CD4-positive, alpha-beta T cell treated with Interleukin-1 beta for 1 hour (primary cell): ENCODE measurements at regions not wholly inside any gene's neighbourhood (a gene's known extent, or its start where the extent isn't known, plus 50 kb on each side); places are given as distances from the start of the nearest gene placed in this dataset.
"Not testable (repeated sequence)": the region's sequence is repeated elsewhere in the genome, so short reads cannot be mapped to it uniquely, and the experiment has no call there.

Source experiments
- DNase-seq, 2 donors: peaks; one replicate each; pipeline ENCODE4 v3.0.0-alpha.2; 2020 to 2022

DNA sequence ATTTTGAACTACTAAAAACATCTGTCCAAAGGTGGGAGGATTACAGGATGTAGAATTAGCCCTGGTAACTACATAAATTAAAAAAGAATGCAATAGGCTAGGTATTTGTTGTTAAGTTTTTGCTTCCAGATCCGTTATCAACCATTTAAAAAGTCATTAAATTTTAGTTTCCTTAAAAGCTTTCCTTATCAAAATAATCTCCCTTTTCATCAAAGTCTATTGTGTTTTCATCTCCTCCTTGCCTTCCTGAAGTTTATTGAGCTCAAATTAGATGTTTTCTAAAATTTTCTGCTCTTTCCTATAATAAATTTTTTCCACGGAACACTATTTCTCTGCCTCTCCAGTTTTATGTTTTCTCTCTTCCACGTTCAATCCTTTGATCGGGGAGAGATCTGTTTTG lies 108.6 kb downstream of the MEX3B start:
- DNase-seq, result no peak

DNA sequence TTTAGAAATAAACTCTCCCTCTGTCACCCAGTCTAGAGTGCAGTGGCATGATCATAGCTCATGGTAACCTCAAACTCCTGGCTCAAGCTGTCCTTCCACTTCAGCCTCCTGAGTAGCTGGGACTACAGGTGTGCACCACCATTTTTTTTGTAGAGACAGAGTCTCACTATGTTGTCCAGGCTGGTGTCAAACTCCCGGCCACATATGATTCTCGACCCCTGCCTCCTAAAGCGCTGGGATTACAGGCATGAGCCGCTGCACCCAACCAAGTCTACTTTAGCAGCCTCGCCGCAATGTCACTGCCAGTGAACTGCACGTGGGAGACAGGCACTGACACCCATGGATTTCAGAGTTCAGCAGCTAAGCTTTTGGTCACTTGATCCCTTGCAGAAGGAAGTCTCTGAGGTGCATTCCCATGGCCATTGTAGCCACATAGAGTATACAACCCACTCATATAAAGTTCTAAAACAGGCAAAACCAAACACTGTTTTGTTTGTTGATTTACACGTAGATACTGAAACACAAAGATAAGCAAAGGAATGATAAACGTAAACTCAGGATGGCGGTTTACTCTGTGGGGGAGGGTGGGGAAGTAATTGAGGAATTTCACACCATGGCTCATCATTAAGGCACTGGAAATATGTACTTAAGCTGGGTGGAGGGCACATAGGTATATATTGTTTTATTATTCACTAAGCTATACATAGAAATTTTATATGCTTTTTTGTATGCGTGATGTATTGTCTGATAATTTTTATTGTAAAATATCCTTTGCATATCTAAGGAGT lies 115.0 kb downstream of the MEX3B start:
- no peak for DNase-seq

DNA sequence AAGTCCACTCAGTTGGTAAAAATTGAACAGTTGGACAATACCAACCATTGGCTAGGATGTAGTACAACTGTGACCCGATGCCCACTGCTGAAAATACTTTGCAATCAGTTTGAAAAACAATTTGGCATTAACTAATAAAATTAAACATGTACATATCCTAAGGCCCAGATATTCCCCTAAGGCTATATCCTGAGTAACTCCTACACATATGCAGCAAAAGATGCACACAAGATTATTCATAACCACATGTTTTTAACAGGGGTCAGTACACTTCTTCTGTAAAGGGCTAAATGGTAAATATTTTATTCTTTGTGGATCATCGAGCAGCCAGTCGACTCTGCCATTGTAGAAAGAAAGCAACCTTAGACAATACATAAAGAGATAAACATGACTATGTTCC lies 116.3 kb downstream of the MEX3B start:
- DNase-seq, result no peak

DNA sequence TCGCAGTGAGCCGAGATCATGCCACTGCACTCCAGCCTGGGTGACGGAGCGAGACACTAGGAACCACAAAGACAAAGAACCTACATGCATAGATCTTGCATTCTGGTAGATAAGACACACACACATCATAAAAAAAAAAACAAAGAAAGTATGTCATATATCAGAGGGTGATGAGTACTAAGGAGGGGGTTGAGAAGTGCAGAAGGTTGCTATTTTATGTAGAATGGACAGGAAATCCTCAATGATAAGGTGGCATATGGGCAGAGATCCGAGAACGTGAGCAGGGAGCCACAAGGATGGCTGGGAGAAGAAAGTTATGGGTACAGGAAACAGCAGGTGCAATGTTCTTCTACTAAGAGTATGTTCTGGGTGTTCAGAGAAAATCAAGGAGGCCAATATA lies 118.8 kb downstream of the MEX3B start:
- no peak for DNase-seq

DNA sequence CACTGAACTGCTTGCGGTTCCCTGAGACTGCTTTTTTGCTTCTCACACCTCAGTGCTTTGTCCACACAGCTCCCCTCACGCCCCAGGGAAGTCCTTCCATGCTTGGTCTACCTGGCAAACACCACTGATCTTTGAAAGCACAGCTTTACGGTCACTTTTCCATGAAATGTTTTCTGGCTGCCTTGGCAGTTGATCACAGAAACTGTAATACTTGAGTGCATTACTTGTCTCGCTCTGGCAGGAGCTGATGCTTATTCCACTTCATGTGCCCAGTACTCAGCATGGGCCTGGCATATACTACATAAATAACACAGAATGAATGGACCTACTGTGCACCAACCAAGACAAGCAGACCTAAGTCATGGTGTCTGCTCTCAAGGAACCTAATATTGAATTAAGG lies 121.1 kb downstream of the MEX3B start:
- DNase-seq, result no peak

- no peak for DNase-seq
These were observed 122.1 kb downstream of the MEX3B start for GRCh38 chr15:81923561-81924350.

- no peak for DNase-seq
These were observed 123.7 kb downstream of the MEX3B start for GRCh38 chr15:81922143-81922542.

DNA sequence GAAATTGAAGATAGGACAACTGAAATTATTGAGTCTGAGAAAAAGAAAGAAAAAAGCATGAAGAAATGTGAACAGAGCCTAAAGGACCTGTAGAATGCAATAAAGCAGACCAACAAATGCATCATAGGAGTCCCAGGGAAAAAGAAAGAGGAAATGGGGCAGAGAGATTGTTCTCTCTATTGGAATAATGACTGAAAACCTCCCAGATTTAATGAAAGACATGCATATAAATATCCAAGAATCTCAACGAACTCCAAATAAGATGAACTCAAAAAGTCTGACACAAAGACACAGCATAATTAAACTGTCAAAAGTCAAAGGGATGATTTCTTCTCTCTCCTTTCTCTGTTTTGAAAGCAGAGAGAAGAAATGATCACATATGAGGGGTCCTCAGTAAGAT lies 124.7 kb downstream of the MEX3B start:
- DNase-seq, result no peak

DNA sequence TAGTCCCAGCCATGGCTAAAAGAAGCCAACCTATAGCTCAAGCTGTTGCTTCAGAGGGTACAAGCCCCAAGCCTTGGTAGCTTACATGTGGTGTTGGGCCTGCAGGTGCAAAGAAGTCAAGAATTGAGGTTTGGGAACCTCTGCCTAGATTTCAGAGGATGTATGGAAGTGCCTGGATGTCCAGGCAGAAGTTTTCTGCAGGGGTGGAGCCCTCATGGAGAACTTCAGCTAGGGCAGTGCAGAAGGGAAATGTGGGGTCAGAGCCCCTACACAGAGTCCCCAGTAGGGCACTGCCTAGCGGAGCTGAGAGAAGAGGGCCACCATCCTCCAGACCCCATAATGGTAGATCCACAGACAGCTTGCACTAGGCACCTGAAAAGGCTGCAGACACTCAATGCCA lies 127.1 kb downstream of the MEX3B start:
- DNase-seq, result not testable (repeated sequence)

- no peak for DNase-seq
These were observed 129.4 kb downstream of the MEX3B start for GRCh38 chr15:81916451-81916850.

DNA sequence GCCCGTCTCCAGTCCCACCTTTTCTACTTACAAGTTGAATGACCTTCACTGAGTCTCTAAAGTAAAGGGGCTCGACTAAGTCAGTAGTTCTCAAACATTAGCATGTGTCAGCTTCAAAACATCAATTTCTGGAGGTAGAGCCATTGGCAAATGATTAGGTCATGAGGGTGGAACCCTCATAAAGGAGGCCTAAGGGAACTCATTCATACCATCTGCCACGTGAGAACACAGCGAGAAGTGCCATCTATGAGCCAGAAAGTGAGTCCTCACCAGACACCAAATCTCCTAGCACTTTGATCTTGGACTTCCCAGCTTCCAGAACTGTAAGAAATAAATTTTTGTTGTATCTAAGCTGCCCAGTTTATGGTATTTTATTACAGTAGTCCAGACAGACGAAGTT lies 129.8 kb downstream of the MEX3B start:
- DNase-seq, result no peak

DNA sequence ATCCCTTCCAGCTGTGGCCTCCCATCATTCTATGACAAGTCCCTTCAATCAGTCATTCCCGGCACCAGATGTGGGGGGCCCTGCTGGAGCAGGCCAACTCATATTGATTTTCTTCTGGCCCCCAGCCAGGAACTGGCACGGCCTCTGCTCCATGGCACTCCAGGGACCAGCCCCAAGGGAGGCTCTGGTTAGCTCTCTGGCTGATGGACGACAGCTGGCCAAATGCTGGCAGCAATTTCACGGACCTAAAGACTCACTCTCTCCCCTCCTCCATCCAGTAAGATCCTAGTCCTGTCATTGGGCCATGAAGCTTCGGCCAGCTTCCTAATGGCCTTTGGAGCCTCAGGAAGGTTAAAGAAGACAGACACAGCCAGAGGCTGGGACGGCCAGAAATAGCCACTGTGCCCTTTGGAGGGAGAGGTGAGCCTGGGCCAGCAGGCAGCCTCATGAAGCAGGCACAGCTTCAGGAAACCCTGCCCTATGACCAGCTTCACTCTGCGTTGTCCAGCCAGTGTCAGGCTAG lies 131.0 kb downstream of the MEX3B start:
- DNase-seq, result no peak

DNA sequence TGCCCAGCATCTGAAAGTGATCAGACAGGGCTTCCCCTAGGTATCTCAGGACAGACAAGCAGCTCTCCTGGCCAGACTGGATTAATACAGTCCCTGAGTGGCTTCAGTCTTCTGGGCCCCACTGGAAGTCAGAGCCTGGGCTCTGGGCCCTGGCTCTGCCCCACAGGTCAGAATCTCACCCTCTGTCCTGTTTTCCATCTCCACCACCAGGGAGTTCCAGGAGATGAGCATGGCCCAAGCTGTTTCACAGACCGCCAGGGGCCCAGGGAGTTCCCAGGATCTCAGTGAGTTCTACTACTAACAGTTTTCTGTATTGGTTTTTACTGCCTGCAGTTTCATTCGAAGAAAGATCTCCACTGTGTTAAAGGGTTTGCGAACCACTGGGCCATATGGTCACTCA lies 131.5 kb downstream of the MEX3B start:
- no peak for DNase-seq

GRCh38 chr15:81911022-81911971 lies 134.5 kb downstream of the MEX3B start:
- no peak for DNase-seq

DNA sequence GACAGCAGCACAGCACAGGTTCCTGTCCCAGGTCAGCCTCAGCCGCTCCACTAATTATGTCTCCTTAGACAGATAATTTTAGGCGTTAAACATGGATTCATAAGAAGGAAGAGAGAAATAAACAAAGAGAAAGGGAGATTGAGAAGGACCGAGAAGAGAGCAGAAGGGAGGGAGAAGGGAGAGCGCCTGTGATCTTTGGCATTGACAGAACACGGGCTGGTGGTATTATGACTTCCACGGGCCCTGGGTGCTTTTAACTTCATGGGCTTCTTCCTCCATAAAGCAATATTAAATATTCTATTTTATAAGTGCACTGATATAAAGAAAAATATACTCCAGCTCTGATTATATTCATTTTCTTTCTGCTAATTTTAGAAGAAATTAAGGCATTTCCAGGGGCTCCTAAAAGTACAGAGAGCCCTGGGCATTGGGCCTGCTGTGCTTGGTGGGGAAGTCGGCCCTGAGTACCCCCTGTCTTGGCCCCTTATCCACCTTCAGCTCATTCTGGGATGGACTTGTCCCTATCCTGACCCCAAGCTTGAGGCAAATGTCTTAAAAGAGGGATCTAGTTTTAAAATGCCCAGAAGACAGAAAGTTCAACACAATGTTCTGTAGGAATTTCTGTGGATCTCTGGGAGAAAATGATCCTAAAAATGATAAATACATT lies 135.3 kb downstream of the MEX3B start:
- DNase-seq, result no peak

DNA sequence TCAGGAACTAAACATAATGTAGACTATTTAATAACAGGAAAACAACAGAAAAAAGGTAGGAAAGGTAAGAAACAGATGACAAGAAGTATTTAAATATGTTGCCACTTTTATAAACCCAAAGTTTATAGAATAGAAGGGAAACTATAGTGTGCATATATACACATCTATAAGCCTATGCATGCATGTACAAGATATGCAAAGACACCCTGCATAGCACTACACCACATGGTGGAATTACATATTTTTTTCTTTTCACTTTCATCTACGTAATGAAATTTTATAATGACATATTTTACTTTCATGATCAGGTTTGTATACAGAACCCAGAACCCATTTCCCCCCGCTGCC lies 136.8 kb downstream of the MEX3B start:
- DNase-seq, result no peak

DNA sequence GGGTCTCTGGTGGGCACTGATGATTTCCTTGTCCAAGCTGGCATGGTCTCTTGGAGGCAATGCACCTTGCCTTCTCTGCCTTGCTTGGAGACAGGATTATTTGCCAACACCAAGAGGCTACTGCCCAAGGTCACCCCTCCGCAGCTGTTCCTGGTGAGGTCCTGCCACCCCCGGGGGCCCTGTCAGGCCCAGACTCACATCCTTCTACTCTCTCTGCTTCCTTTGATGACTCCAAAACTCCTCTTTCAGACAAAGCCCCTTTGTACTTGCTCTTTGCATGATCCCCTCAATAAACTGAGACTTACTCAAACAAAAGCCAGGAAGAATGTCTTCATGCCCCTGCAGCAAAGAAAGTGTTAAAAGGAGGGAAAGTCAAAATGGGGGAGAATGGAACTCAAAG lies 137.7 kb downstream of the MEX3B start:
- no peak for DNase-seq

- no peak for DNase-seq
These were observed 138.3 kb downstream of the MEX3B start for GRCh38 chr15:81907521-81907920.

DNA sequence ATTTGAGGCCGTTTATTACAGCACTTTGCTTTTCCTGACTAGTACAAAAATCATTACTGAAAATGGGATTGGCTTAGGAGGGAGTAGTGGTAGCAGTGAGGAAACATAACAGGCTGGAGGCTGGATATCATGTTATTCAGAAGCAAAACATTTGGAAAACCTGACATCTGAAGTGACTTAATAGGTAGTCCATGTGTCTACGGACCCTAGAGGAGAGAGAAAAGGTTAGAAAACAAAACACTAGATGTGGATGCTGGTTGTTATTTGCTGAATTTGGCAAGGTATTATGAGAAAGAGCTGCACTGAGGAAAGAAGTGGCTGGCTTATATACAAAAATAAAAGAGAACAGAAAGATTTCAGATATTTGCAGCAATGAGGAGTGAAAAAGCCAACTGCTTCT lies 139.9 kb downstream of the MEX3B start:
- DNase-seq, result no peak

DNA sequence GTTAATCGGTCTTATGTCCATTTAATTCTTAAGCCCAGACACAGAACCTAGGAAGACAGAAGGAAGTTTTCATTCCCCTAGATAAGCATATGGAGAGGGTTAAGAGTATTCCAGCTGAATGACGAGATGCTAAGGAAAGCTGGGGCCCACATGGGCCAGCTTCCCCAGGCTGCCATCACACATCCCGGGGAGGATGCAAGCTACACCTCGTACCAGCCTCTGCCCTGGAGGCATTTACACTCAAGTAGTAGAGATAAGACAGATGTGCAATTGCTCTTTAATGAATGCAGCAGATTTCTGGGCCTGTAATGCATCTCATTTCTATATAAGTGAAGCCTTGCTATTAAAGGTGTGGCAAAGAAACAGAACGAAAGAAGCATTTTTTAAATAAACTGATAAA lies 144.5 kb downstream of the MEX3B start:
- DNase-seq, result no peak

DNA sequence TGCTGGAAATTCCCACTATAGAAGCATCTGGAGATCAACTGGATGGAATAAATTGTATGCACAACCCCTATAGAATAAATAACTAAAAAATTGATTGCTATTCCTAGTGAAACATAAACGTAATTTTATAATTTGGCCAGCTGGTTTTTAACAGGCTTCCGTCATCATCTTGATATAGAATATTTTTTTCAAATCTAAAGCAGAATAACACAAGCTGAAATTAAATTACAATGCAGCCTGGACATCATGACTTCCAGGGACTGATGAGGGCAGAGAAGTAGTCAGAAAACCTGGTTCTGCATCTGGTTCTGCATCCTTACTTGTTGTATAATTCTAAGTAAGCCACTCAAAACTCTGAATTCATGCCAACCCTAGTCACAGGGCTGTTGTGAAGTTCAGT lies 146.1 kb downstream of the MEX3B start:
- no peak for DNase-seq

DNA sequence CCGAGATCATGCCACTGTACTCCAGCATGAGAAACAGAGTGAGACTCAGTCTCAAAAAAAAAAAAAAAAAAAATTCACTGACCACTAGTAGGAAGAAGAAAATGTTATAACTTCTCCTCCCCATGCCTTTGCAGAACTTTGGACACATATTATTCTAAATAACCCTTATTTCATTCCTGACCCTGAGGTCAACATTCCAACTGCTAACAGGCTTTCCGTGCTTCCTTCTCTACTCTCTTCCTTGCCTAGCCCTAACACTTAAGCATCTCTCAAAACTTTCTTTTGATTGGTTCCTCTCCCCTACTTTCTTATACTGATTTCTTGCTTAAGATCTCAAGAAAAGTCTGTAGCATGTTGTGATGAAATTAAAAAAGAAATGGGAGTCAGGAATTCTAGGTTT lies 146.8 kb downstream of the MEX3B start:
- no peak for DNase-seq
